GM12872 (cell line): ENCODE measurements at regions not wholly inside any gene's neighbourhood (a gene's known extent, or its start where the extent isn't known, plus 50 kb on each side); places are given as distances from the start of the nearest gene placed in this dataset.

Experiments used
- TF ChIP-seq, protein P1 (sequence below): IDR thresholded peaks from 3 replicates; pipeline ENCODE4 v1.5.1; 2011; ENCODE audit warnings: low read depth, mild to moderate bottlenecking, low read length, moderate library complexity; ENCODE audit not compliant: insufficient read depth

DNA sequence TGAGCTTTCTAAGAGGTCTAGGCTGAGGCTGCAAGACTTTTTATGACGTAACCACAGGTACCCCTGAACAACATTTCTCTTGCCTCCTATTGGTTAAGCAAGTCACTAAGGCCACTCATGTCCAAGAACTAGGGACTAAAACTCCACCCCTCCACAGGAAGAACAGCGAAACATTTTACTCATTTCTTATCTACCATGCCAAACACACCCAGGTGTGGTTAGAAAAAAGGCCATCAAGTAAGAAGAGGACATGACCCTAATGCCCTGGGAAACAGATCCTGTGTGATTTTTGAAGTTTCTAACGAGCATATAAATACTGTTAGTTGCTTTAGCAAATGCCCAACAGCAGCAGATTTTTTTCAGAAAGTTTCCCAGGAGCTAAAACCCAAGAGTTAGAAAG lies 282.4 kb upstream of the DYNLRB2 start:
- TF ChIP-seq, protein P1, sequence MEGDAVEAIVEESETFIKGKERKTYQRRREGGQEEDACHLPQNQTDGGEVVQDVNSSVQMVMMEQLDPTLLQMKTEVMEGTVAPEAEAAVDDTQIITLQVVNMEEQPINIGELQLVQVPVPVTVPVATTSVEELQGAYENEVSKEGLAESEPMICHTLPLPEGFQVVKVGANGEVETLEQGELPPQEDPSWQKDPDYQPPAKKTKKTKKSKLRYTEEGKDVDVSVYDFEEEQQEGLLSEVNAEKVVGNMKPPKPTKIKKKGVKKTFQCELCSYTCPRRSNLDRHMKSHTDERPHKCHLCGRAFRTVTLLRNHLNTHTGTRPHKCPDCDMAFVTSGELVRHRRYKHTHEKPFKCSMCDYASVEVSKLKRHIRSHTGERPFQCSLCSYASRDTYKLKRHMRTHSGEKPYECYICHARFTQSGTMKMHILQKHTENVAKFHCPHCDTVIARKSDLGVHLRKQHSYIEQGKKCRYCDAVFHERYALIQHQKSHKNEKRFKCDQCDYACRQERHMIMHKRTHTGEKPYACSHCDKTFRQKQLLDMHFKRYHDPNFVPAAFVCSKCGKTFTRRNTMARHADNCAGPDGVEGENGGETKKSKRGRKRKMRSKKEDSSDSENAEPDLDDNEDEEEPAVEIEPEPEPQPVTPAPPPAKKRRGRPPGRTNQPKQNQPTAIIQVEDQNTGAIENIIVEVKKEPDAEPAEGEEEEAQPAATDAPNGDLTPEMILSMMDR: no peak

DNA sequence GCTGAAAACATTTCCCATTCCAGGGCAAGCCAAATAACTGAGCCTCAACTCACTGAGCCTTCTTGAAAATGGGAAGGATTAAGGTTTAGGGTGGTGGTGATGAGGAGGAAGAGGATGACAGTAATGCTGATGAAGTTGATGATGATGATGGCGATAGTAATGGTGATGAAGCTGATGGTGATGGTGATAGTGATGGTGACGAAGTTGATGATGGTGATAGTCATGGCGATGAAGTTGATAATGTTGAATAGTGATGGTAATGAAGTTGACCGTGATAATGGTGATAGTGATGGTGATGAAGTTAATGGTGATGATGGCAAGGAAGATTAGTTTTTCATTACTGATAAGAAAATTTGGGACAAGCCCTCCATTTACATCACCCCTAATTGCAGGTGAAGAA lies 285.8 kb upstream of the DYNLRB2 start:
- TF ChIP-seq, protein P1: no peak

GRCh38 chr16:80253741-80254140 lies 287.1 kb upstream of the DYNLRB2 start:
- TF ChIP-seq, protein P1: no peak

- TF ChIP-seq, protein P1: no peak
Measured at GRCh38 chr16:80250381-80250780, 290.4 kb upstream of the DYNLRB2 start.

DNA sequence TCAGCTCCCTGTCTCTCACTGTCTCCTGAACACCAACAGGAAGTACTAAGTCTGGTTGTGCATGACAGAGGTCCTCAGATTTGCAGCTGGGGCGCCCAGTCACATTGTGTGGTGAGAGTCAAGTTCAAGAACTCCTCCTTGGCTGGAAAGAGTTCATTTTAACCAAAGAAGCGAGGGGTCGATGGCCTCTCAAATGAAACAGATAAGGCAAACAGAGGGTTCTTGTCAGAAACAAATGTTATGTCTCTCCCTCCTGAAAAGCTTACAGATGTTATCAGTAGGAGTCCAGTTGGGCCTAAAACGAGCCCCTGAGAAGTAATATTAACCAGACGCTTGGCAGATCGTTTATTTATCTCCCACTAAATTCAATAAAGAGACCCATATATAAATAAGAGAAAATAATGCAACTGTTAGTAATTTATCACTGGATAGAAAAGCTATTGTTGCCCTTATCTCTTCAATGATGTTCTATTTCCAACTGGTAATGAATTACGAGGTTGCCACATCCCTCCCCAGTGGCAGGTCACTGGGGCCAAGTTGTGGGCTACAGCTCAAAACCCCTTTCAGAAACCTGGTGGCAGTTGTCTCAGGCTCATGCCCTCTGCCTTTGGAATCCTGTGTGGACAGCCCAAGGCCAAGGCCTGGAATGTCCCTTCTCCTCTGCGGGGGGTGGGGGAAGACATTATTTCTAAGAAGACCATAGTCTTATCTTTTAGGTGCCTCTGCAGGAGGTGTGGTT lies 307.5 kb upstream of the DYNLRB2 start:
- TF ChIP-seq, protein P1: no peak

DNA sequence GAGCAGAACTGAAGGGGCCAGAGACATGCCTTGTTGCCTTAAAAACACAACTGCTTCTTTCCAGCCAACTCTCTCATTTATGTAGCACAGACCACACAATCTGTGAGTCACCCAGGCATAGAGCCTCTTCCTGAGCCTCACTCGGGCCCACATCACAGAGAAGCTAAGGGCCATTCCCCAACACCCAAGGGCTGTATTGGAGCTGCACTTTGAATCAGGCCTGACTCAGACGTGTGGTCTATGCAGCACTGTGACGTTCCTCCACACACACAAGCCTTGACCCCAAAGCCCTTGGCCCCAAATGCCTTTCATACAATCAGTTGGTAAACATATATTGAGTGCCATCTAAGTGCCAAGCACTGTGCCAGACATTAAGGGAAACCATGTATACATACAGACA lies 308.9 kb upstream of the DYNLRB2 start:
- TF ChIP-seq, protein P1: no peak

- TF ChIP-seq, protein P1: no peak
Measured at GRCh38 chr16:80231121-80231520, 309.7 kb upstream of the DYNLRB2 start.
